H7 (cell line): ENCODE measurements at regions not wholly inside any gene's neighbourhood (a gene's known extent, or its start where the extent isn't known, plus 50 kb on each side); places are given as distances from the start of the nearest gene placed in this dataset.

Source experiments
- DNase-seq: peaks from one replicate; pipeline ENCODE4 v3.0.0; 2012
- H3K27me3 ChIP-seq: 2 replicates; pipeline ENCODE4 v1.6.0; 2011; ENCODE audit warnings: mild to moderate bottlenecking, low read length; ENCODE audit not compliant: control insufficient read depth, insufficient read depth
- H3K36me3 ChIP-seq: replicated peaks from 2 replicates; pipeline ENCODE4 v1.5.1; 2011; ENCODE audit warnings: low read length; ENCODE audit not compliant: control insufficient read depth, insufficient read depth
- H3K4me3 ChIP-seq: 2 replicates; pipeline ENCODE4 v1.5.1; 2011; ENCODE audit warnings: low read depth, mild to moderate bottlenecking, control low read depth, low read length, moderate library complexity; ENCODE audit not compliant: insufficient read depth

DNA sequence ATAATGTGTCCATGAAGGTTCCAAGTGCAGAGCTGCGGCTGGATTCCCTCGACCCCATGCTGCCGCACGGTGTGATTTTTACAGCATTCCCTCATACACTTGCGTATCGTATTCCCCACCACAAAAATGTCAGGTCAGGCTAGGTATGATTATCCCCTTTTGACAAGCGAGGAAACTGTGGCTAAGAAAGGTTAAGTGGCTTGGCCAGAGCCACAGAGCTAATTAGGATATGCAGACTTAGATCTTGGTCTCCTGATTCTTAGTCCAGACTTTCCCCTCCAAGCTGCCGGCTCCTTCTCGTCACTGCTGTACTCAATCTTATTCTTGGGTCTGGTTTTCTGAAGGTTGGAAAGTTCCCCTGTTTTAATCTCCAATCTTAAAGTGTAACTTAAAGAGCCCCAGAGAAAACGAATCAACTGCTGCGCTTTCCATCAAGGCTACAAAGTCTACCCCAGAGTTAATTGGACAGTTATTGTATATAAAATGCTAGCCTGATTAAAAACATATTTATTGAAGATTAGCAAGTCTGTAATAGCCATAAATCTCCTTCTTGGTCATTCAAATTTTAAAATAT lies 176.6 kb downstream of the ADAMTS15 start:
- peaks cover 2% of the 10 kb centered on the region; the same call in 1 of the 2 replicates for H3K27me3 ChIP-seq
- H3K36me3 ChIP-seq, result no peaks in the 10 kb centered on the region
- no peak overlapping the region for H3K4me3 ChIP-seq
- DNase-seq, result no peak

GRCh38 chr11:130625578-130626306 lies 177.3 kb downstream of the ADAMTS15 start:
- no peaks in the 10 kb centered on the region for H3K36me3 ChIP-seq
- DNase-seq, result no peak
- H3K27me3 ChIP-seq, result peaks cover 2% of the 10 kb centered on the region; the same call in 1 of the 2 replicates
- no peak overlapping the region for H3K4me3 ChIP-seq

GRCh38 chr11:130629039-130629438 lies 180.6 kb downstream of the ADAMTS15 start:
- H3K36me3 ChIP-seq, result no peaks in the 10 kb centered on the region
- H3K27me3 ChIP-seq, result no peaks in the 10 kb centered on the region
- H3K4me3 ChIP-seq, result no peak overlapping the region

GRCh38 chr11:130631119-130631518 lies 182.7 kb downstream of the ADAMTS15 start:
- H3K4me3 ChIP-seq, result no peak overlapping the region

More at GRCh38 chr11:130629039-130629438, 180.6 kb downstream of the ADAMTS15 start:
- DNase-seq, result no peak

GRCh38 chr11:130633466-130633865 lies 185.0 kb downstream of the ADAMTS15 start:
- H3K27me3 ChIP-seq, result no peaks in the 10 kb centered on the region
- DNase-seq, result no peak
- H3K4me3 ChIP-seq, result no peak overlapping the region
- no peaks in the 10 kb centered on the region for H3K36me3 ChIP-seq

More at GRCh38 chr11:130631119-130631518, 182.7 kb downstream of the ADAMTS15 start:
- H3K36me3 ChIP-seq, result no peaks in the 10 kb centered on the region
- H3K27me3 ChIP-seq, result no peaks in the 10 kb centered on the region
- DNase-seq, result no peak

DNA sequence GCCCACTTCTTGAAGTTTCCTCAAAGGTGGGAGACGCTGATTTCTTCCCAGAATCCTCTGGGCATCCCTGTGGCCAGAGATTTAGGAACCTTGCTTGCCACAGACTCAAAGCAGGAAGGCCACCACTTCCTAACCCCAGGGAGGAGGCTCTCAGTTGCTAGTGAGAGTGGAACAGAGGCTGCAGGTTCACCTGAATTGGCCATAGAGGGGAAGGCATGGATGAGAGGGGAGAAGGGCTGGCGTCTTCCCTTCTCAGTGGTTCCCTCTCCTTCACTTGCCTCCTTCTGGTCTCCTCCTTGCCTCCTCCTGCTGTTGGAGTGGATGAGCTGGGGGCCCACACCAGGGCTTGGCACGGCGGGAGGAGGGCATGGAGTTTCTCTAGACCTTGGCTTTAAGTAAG lies 185.7 kb downstream of the ADAMTS15 start:
- Histone ChIP-seq H3K4me3 (no peak overlapping the region), H3K27me3 (no peaks in the 10 kb centered on the region), H3K36me3 (no peaks in the 10 kb centered on the region)
- DNase-seq, result no peak

DNA sequence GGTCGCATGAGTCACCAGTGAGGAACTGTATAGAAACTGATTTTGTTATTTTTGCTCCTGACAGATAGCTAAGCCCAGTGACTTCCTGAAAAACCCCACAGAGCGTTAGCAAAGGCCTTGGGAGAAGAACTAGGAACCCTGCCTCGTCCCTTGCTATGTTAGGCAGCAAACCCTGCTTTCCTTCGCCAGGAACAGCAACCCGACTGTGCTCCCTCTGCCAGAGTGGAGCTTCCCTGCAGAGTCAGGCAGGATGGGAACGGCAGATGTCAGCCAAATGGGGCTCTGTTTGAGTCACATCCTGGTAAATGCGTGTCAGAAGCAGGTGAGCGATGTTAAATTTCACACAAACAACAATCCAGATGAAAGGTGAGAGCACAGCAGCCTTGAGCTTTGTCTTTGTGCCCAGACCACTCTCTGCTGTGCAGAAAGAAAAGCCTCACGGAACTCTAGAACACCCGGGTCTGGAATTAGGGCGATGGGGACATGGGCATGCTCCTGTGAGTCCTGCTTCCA lies 186.6 kb downstream of the ADAMTS15 start:
- no peak for DNase-seq

GRCh38 chr11:130635937-130636630 lies 187.6 kb downstream of the ADAMTS15 start:
- no peaks in the 10 kb centered on the region for H3K27me3 ChIP-seq
- H3K36me3 ChIP-seq, result no peaks in the 10 kb centered on the region
- DNase-seq, result no peak
- no peak overlapping the region for H3K4me3 ChIP-seq

More for the DNA sequence above, 186.6 kb downstream of the ADAMTS15 start:
- no peaks in the 10 kb centered on the region for H3K27me3 ChIP-seq
- H3K36me3 ChIP-seq, result no peaks in the 10 kb centered on the region
- no peak overlapping the region for H3K4me3 ChIP-seq

DNA sequence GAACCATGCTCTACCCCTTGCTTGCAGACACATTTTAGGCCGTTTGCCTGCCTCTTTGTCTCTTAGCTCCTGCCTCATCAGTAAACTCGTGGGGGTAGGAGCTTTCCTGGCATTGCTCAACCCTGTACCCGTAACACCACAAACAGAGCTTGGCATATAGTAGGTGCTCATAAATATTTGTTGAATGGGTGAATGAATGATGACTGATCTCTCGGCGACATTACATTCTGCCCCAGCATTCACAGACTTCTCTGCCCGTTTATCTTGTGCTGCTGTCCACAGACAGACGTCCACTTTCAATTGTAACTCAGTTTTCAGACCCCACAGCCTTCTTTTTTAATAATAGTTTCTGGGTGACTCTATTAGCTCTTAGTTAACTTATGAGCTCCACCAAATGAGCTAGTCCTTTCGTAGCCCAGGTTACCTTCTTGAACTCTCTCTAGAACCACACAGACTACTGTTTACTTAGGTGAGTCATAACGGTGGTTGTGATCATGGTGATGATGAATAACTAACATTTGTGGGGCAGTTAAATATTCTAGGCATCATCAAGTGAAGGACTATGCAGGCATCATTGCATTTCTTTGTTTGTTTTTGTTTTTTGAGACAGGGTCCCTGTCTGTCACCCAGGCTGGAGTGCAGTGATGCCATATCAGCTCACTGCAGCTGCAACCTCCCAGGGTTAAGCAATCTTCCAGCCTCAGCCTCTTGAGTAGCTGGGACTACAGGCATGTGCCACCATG lies 188.4 kb downstream of the ADAMTS15 start:
- DNase-seq, result no peak
- no peak overlapping the region for H3K4me3 ChIP-seq
- no peaks in the 10 kb centered on the region for H3K27me3 ChIP-seq
- H3K36me3 ChIP-seq, result no peaks in the 10 kb centered on the region

DNA sequence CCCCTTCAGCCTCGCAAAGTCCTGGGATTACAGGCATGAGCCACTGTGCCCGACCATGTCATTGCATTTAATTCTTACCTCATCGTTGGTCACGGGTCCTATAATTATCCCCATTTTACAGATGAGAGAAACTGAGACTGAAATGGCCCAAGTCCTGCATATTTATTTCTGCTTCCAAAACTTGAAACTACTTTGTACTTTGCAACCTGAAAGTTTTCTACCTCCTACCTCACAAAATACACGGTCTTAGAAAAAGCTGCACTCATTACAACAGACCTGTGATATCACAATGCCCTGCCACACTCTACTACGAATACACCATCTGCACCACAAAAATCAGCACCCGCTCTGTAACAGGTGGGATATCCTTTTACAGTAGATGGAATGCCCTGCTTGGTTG lies 189.1 kb downstream of the ADAMTS15 start:
- DNase-seq, result no peak

DNA sequence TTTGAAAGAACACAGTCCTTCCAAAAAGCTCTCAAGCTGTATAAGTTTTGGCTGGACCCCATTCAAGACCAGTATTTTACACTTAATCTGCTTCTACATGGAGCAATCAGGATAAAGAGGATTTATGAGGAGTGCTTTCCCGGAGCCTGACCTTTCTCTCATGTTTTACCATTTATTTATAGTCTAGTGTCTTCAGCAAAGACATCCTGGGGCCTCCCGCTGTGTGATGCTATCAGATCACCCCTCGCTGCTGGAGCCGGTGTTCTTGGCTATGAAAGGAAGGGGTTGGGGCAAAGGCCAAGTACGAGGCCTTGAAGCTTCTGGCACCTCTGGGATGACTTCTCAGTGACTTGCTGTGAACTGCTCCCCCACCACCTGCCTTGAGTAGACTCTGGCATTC lies 189.6 kb downstream of the ADAMTS15 start:
- Histone ChIP-seq H3K36me3 (no peaks in the 10 kb centered on the region), H3K27me3 (no peaks in the 10 kb centered on the region), H3K4me3 (no peak overlapping the region)
- no peak for DNase-seq

More for the DNA sequence above, 189.1 kb downstream of the ADAMTS15 start:
- H3K36me3 ChIP-seq, result no peaks in the 10 kb centered on the region
- H3K4me3 ChIP-seq, result no peak overlapping the region
- H3K27me3 ChIP-seq, result no peaks in the 10 kb centered on the region

DNA sequence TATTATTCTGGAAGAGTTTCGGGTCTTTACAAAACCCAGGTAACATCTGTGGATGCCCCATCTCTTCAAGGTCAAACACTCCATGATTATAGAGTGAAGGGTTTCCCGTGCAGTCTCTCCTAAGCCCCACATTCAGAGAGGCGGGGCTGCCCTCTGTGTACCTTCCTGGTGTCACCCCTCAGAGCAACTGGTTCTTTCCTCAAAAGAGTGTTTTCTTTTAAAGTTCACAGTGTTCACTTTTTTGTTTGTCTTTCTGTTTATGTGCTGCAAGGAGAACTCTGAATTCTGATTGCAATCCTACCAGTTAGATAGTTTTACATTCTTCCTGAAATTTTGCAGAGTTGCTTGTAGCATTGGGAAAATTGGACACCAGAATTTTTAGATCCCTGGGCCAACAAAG lies 190.2 kb downstream of the ADAMTS15 start:
- Histone ChIP-seq H3K4me3 (no peak overlapping the region), H3K36me3 (no peaks in the 10 kb centered on the region), H3K27me3 (no peaks in the 10 kb centered on the region)
- DNase-seq, result no peak

DNA sequence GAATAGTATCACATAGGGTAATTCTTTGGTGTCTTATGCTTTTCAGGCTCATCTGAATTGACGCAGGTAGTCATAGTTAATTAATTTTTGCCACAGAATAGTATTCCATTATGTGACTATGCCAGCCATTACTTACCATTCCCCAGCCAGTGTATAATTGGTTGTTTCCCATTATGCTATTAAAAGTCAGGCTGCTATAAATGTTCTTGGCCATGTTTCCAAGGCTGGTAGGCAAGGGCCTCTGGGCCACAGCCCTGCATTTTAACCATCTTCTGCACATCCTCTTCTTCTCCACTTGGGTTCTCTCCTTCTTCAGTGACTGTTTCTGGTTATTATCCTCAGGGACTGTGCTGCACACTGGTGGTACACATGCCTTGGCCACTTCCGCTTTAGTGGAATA lies 190.9 kb downstream of the ADAMTS15 start:
- Histone ChIP-seq H3K27me3 (no peaks in the 10 kb centered on the region), H3K4me3 (no peak overlapping the region), H3K36me3 (no peaks in the 10 kb centered on the region)
- no peak for DNase-seq

GRCh38 chr11:130640526-130640925 lies 192.1 kb downstream of the ADAMTS15 start:
- Histone ChIP-seq H3K36me3 (no peaks in the 10 kb centered on the region), H3K4me3 (no peak overlapping the region), H3K27me3 (no peaks in the 10 kb centered on the region)
- DNase-seq, result no peak
